Muscle of leg (tissue), 3 donors: ENCODE measurements at regions not wholly inside any gene's neighbourhood (a gene's known extent, or its start where the extent isn't known, plus 50 kb on each side); places are given as distances from the start of the nearest gene placed in this dataset.

ENCODE experiments used
- DNase-seq: peaks from one replicate; pipeline ENCODE4 v3.0.0; 2013
- H3K27ac ChIP-seq: one replicate; pipeline ENCODE4 v1.5.1; 2013; ENCODE audit warnings: mild to moderate bottlenecking, low read length, control low read depth
- H3K27me3 ChIP-seq: one replicate; pipeline ENCODE4 v1.6.1; 2013; ENCODE audit warnings: low read length; ENCODE audit not compliant: control insufficient read depth, insufficient read depth
- H3K36me3 ChIP-seq: one replicate; pipeline ENCODE4 v1.6.1; 2013; ENCODE audit warnings: low read length; ENCODE audit not compliant: control insufficient read depth, insufficient read depth
- H3K4me1 ChIP-seq: one replicate; pipeline ENCODE4 v1.6.1; 2013; ENCODE audit warnings: low read length; ENCODE audit not compliant: control insufficient read depth, insufficient read depth
- H3K4me3 ChIP-seq: one replicate; pipeline ENCODE4 v1.5.1; 2013; ENCODE audit warnings: low read length, control low read depth
- H3K9me3 ChIP-seq: replicated peaks from 2 replicates; pipeline ENCODE4 v1.6.1; 2013; ENCODE audit warnings: low read depth, low read length; ENCODE audit not compliant: control insufficient read depth
- WGBS: methylation state at CpG from one replicate; pipeline ENCODE4 v1.1.5; 2013; ENCODE audit warnings: missing lambda C conversion rate; ENCODE audit not compliant: insufficient coverage; 5-methylcytosine and 5-hydroxymethylcytosine counted together

DNA sequence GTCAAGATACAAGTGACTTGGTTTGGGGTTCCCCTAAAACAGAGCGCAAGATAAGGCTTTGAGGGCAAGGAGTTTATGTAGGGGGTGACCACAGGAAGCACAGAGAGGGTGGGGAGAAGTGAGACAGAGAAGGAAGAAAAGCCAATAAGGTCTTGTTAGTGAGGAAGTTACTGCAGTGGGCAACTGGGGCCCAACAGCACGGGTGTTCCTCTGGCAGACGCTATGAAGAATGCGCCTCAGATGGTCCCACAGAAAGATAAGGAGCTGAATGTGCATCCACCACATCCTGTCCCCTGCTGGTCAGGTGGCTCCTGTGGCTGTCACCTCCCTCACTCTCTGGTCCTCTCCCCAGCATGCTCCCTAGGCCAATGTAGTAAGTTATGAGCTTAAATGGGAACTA is 333.5 kb downstream of the TSHZ3 start:
- Histone ChIP-seq H3K36me3 (no peaks in the 10 kb centered on the region), H3K9me3 (no peaks in the 10 kb centered on the region), H3K27me3 (no peaks in the 10 kb centered on the region), H3K4me3 (no peak overlapping the region), H3K4me1 (peaks cover 15% of the 10 kb centered on the region), H3K27ac (no peak overlapping the region)
- no peak for DNase-seq
- 83% methylated on average over 4 of the region's 4 CpGs for WGBS

- DNase-seq, result no peak
- Histone ChIP-seq H3K27me3 (no peaks in the 10 kb centered on the region), H3K9me3 (no peaks in the 10 kb centered on the region), H3K27ac (no peak overlapping the region), H3K4me1 (peaks cover 15% of the 10 kb centered on the region), H3K4me3 (no peak overlapping the region), H3K36me3 (no peaks in the 10 kb centered on the region)
Observed at GRCh38 chr19:31014668-31015067, 334.6 kb downstream of the TSHZ3 start.

- H3K9me3 ChIP-seq, result no peaks in the 10 kb centered on the region
- DNase-seq, result peak; percentile 74
- peaks cover 11% of the 10 kb centered on the region for H3K4me1 ChIP-seq
- WGBS, result 34% methylated on average over 4 of the region's 5 CpGs
- no peak overlapping the region for H3K4me3 ChIP-seq
- no peaks in the 10 kb centered on the region for H3K27me3 ChIP-seq
- H3K27ac ChIP-seq, result no peak overlapping the region
- no peaks in the 10 kb centered on the region for H3K36me3 ChIP-seq
Observed at GRCh38 chr19:31013384-31014020, 335.7 kb downstream of the TSHZ3 start.

GRCh38 chr19:31002518-31003244 is 346.6 kb downstream of the TSHZ3 start:
- 54% methylated on average over 7 of the region's 12 CpGs for WGBS
- DNase-seq, result no peak
- Histone ChIP-seq H3K27me3 (peaks cover 2% of the 10 kb centered on the region), H3K4me3 (no peak overlapping the region), H3K4me1 (no peaks in the 10 kb centered on the region), H3K27ac (no peak overlapping the region), H3K36me3 (no peaks in the 10 kb centered on the region), H3K9me3 (no peaks in the 10 kb centered on the region)

DNA sequence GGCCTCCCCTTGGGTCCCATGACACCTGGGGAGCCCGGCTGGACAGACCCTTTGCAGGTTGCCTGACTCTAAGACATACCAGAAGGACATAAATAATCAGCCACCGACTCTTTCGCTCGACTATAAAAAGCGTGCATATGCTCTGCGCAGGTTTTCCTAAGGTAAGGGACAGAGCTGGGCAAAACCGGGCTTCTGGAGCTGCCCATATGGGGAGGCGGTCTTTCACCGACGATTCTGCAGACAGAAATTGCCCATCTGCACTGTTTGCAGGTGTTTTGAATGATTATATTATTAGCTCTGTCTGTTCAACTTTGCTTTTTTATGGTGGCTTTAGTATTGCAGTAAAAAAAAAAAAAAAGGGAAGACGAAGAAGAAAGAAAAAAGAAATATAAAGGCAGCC is 347.2 kb downstream of the TSHZ3 start:
- 46% methylated on average over 6 of the region's 11 CpGs for WGBS

GRCh38 chr19:31000913-31001312 is 348.3 kb downstream of the TSHZ3 start:
- H3K9me3 ChIP-seq, result no peaks in the 10 kb centered on the region
- no peak for DNase-seq
- WGBS, result 75% methylated on average over 2 of the region's 2 CpGs
- no peaks in the 10 kb centered on the region for H3K4me1 ChIP-seq
- no peaks in the 10 kb centered on the region for H3K36me3 ChIP-seq
- no peak overlapping the region for H3K4me3 ChIP-seq
- no peak overlapping the region for H3K27ac ChIP-seq
- H3K27me3 ChIP-seq, result peaks cover 2% of the 10 kb centered on the region

More for the DNA sequence above, 347.2 kb downstream of the TSHZ3 start:
- Histone ChIP-seq H3K9me3 (no peaks in the 10 kb centered on the region), H3K27me3 (peaks cover 2% of the 10 kb centered on the region), H3K4me3 (no peak overlapping the region), H3K4me1 (no peaks in the 10 kb centered on the region), H3K36me3 (no peaks in the 10 kb centered on the region), H3K27ac (no peak overlapping the region)
- DNase-seq, result no peak

DNA sequence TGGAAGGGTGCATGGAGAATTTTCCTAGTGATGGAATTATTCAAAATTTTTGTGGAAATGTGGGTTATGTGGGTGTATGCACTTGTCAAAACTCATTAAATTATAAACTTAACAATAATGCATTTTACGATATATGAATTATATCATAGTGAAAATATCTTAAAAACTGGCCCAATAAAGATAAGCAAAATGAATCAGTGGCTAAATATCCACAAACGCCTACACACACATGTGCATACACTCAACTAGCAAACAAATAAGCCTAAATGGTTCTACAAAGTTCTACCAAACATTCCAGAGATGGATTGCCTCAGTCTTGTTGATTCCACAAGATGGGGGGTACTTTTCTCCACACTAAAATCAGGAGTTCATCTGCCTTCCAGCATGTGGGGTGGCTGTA is 349.5 kb downstream of the TSHZ3 start:
- H3K4me1 ChIP-seq, result no peaks in the 10 kb centered on the region
- no peak overlapping the region for H3K4me3 ChIP-seq
- no peaks in the 10 kb centered on the region for H3K9me3 ChIP-seq
- no peaks in the 10 kb centered on the region for H3K36me3 ChIP-seq
- H3K27me3 ChIP-seq, result peaks cover 2% of the 10 kb centered on the region
- no peak overlapping the region for H3K27ac ChIP-seq
- no peak for DNase-seq
- no CpG with 5 or more reads among the region's 2 CpGs for WGBS

DNA sequence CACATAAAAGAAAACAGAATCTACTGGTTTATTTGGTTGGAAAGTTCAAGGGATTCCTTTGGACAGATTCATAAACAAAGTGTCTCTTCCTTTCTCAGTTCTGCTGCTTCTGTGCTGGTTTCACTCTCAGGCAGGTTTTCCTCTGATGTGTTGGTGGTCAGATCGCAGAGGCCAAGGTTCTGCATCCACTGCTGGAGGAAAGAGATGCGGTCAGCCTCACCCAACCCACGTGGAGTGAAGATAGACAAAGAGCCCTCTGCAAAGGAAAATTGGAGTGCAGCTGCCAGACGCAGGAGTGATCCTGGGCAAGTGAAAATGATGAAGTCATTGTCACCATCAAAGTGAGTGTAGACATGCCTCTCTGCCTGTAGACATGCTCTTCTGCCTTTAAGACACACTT is 352.0 kb downstream of the TSHZ3 start:
- no peaks in the 10 kb centered on the region for H3K4me1 ChIP-seq
- H3K36me3 ChIP-seq, result no peaks in the 10 kb centered on the region
- no peak overlapping the region for H3K4me3 ChIP-seq
- H3K9me3 ChIP-seq, result no peaks in the 10 kb centered on the region
- H3K27me3 ChIP-seq, result no peaks in the 10 kb centered on the region
- H3K27ac ChIP-seq, result no peak overlapping the region
- 75% methylated on average over 2 of the region's 4 CpGs for WGBS
- no peak for DNase-seq

DNA sequence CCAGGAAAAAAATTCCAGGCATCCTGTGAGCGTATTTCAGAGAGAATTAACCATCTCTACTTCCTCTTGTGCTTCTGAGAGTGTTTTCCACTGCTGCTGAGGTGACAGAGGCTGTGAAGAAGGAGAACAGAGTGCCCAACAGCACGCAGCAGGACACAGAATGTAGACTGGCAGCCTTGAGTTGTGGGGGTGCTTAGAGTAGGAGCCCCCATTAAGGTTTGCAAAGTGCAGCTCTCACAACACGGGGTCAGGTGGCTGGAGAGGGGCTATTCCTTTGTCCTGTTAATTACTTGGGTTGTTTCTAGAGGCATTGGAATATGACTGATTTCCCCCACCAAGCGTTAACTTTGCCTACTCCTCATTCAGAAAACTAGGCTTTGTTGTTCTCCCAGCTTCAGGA is 370.6 kb downstream of the TSHZ3 start:
- H3K4me1 ChIP-seq, result no peaks in the 10 kb centered on the region
- H3K27me3 ChIP-seq, result no peaks in the 10 kb centered on the region
- no CpG with 5 or more reads among the region's 4 CpGs for WGBS
- no peaks in the 10 kb centered on the region for H3K36me3 ChIP-seq
- DNase-seq, result no peak
- no peak overlapping the region for H3K4me3 ChIP-seq
- no peak overlapping the region for H3K27ac ChIP-seq
- peaks cover 8% of the 10 kb centered on the region for H3K9me3 ChIP-seq

GRCh38 chr19:30969591-30969990 is 379.6 kb downstream of the TSHZ3 start:
- H3K4me1 ChIP-seq, result no peaks in the 10 kb centered on the region
- no peaks in the 10 kb centered on the region for H3K27me3 ChIP-seq
- H3K4me3 ChIP-seq, result no peak overlapping the region
- no peaks in the 10 kb centered on the region for H3K9me3 ChIP-seq
- WGBS, result no CpG with 5 or more reads among the region's 2 CpGs
- no peak overlapping the region for H3K27ac ChIP-seq
- DNase-seq, result no peak
- H3K36me3 ChIP-seq, result no peaks in the 10 kb centered on the region
